GM19395 (cell line): ENCODE measurements at regions not wholly inside any gene's neighbourhood (a gene's known extent, or its start where the extent isn't known, plus 50 kb on each side); places are given as distances from the start of the nearest gene placed in this dataset.

Source experiments
- ATAC-seq: cut with Tn5 transposase; IDR thresholded peaks from one replicate; pipeline ENCODE4 v1.9.1; 2021; ENCODE audit warnings: mild to moderate bottlenecking, moderate library complexity; ENCODE audit not compliant: unreplicated experiment

DNA sequence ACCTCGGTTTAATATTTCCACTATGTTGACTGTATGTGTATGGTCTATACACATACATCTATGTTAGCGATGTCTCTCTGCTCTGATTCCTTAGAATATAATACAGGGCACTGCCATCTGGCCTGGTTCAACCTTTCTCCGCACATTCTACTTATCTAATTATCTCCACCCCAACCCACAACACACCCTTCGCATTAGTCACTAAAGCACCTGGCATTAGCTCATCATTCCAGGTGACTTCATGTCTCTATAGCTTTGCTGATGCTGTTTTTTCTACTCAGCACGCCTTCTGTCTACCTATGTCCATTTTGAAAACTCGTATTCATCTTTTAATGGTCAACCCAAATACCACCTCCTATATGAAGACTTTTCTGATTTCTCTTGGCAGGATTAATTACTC is 425.2 kb upstream of the RASGEF1B start:
- no peak for ATAC-seq

DNA sequence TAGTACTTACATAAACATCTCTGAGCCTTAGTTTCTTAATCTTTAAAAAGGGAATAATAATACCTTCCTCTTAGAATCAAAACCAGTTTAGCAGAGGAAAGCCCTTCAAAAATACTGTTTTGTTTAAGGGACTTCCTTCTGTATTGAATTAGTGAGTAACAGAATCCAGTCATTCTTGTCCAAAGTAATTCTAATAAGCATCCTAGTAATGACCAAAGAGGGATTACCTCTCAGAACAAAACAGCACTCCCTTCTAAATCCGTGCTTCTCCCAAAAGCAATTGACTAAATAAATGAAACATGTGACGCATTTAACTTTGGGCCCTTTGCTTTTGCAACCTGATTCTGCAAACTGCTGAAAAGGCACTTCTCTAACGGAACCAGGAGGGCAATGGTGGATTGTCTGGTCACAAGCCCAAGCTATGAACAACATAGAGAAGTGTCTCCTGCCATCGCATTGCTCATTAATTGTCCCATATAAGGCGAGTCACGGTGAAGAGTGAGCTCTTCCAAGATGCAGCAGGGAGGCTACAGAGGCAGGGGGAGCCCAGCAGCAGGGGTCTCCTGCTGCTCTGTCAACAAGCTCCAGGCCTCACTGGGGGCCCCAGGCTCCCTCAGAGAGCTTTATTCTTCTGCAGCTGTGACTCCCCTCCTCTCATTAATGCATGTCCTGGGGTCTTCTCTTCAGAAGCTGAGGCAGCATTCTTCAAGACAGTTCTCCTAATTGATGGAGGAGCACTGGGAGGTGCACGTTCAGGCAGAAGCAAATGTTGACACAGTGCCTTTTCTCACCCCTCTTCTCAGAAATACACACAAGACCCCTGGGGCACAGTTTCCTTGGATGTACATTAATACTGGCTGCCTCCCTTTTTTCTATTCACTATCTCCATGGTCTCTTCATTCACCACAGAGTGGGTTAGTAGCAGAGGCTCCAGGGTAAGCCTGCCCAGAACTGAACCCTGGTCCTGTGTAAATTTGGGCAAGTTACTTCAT is 419.6 kb upstream of the RASGEF1B start:
- ATAC-seq: no peak

DNA sequence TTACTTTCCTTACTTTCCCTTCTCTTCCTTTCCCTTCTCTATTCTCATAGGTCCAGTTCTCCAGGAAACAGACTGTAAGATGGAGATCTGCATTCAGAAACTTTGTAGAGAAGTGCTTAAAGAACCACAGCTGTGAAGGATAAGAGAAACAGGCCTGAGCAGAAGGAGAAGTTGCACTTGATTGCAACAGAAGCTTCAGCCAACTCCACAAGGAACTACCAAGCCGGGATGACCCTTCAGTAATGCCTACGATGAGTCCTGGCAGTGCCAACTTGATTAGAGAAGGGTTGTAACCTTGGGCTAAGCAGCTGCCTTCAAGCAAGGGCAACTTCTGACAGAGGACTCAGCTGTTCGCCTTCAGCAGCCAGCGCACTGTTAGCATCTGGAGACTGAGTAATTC is 413.3 kb upstream of the RASGEF1B start:
- no peak for ATAC-seq

DNA sequence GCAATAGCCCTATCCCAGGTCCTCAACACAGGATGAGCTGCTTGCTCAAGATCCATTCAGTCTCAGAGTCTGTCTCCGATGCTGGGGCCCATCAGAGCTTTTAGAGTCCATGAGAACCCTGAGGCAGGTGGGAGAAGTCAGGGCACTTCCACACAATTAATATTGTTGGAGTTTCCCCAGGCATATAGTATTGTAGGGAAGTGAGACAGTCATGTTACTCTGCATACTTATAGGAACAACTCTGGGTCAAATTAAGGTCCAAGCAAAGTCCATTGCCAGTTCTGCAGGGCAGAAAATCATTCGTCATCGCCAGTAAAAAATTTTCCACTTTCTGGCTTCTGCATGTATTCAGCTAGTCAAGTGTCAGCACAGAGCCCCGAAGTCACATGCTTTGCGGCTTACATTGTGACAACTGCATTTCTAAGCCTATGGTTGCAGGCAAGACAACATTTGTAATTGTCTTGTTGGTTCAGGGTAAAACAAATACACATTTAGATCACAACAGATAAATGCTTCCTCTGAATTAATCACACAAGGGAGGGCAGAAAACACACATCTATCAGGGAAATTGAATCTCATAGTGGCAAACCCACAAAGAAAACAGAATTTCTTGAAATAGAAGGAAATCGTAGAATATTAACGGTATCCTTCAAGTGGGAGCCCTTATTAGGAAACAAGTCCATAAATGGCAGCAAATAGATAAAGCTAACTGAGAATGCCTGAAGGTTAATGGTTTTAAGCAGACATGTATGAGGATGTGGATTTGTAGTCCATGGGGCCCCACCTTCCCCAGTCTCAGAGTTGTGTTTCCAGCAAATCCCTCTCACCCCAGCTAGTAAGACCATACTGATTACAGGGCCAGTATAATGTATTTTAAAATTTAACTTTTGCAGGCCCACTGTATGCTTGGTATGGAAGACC is 412.1 kb upstream of the RASGEF1B start:
- no peak for ATAC-seq

DNA sequence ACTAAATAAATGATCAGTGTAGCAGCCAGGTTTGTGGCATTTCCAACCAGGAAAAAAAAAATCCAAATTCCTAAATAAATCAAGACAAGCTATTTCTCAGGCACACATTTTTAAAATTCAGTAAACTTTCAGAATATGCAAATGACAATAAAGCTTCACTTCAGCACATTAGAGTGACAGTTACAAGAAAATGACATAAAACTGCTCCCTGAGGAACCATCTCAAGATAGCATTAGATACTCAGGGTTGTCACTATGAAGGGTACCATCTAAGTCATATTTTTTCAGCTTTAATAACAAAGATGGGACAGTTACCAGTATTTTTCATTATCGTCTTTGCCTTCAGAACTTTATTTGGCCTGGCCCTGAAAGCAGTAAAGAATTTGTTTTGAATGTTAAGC is 411.3 kb upstream of the RASGEF1B start:
- ATAC-seq: no peak

DNA sequence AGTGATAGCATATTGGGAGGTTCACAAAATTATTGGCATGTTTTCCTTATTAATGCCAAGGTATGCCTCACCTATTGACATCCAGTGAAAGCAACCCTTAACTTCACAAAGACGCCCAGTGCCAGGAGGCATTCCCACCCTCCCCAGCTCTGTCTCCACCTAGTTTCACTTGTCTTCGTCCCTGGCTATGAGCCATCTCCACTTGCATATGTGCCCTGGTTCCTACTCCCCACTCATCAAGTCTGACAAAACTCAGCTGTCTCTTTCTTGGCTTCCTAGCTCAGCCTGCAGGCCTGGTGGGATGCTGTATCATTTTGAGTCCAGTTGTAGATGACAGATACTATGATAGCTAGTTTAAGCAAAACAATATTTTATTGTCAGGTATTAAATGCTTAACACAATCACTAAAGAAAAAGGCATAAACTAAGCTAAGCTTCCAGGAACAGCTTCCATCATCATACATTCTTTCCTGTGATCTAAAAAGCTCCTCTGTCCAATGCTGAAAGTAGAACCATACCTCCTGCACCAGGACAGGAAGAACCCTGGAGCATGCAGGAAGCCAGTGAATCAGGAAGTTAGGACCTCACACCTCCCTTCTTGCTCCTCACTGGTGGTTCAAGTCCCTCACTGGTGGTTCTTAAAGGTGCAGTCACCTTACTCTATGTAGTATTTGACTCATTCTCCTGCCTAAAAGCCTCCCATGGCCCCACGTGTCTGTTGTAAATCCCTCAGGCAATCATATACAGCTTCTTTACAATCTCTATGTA is 410.3 kb upstream of the RASGEF1B start:
- ATAC-seq: no peak

DNA sequence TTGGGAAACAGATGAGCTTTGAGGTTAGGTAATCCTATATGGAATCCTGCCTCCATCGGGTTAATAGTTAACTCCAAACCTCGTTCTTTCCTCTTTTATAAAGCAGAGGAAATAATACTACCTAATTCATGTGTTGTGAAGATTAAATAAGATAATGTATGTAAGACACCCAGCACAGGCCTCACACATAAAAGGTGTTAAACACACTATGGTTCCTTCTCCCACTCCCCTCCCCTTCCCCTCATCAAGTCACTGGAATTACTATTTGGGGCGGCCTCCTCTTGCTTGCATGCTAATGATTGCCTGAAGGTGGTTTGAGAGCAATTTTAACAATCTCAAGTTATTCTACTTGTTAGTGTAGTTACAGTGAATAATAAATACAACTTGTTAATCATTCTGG is 404.4 kb upstream of the RASGEF1B start:
- ATAC-seq: no peak

DNA sequence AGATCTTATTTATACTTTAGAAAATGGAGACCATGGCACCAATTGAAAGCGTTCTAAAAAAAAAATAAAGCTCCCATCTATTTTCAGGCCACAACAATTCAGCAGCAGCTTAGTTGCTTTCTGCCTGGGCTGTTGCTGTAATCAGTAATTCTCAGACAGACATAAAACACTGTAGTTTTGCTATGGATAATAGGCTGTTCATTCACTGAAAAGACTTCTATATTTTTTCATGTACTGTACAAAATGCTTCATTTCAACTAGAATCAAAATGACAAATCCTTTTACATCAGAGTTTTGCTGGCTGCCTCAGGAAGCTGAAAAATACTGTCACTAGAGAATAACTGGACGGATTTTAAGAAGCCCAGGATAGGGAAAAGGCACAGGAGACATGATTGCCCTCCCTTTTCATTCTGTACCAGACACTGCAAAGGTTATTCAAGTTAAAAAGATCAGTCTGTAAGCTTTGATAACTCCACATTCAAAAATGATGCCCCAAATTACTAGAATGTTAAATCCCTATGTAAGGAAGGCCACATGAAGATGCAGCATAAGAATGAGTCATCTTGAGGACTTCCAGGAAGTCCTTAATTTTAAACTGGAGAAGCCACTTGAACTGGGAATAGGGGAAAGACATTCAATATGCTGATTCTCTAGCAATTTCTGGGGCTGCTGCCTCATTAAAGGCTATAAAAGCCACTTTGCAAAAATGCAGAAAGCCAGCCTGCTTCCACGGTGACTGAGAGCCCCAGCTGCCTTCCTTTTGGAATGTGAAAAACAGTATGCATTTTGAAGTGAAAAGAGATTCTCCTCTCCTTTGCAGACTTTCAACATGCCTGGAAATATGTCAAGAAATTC is 403.2 kb upstream of the RASGEF1B start:
- no peak for ATAC-seq

DNA sequence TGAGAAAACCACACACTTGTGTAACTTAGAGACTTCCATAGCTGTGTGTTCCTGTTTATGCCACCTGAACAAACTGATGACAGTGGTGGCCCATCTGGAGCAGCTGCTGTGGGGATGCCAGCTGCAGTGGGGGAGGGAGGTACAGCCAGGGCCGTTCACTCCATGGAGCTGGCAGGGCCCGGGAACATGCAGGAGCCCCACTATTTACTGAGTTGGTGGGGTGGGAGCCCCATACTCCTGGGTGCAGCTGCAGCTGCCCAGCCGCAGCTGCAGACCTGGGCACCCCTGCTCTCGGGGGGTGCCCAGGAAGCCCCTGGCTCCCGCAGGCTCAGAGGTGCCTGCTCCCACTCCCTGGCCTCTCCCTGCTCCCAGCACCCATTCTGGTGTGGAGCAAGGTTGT is 398.6 kb upstream of the RASGEF1B start:
- ATAC-seq: no peak

DNA sequence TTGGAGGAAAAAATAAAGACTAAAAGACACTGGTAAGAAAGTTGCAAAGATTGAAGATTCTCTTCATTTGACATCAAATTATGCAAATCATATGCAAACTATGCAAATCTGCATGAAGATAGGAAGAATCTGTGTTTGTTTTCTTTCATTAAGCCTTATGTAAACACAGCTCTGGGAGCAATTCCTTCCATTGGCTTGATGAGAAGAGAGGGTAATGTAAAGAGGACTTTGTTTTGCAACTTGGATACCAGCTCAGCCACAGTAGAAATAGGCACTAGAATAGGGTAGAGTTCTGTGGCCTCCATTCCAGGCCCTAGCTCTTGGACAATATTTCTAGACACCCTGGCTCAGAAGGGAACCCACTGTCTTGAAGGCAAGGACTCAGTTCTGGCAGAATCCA is 388.4 kb upstream of the RASGEF1B start:
- no peak for ATAC-seq

DNA sequence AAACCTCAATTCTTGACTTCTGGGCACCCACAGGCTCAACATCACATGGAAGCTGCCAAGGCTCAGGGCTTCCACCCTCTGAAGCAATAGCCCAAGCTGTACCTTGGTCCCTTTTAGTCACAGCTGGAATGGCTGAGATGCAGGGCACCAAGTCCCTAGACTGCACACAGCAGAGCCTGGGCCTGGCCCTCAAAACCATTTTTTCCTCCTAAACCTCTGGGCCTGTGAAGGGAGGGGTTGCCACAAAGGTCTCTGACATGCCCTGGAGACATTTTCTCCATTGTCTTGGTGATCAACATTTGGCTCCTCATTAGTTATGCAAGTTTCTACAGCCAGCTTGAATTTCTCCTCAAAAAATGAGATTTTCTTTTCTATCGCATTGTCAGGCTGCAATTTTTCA is 382.7 kb upstream of the RASGEF1B start:
- no peak for ATAC-seq

DNA sequence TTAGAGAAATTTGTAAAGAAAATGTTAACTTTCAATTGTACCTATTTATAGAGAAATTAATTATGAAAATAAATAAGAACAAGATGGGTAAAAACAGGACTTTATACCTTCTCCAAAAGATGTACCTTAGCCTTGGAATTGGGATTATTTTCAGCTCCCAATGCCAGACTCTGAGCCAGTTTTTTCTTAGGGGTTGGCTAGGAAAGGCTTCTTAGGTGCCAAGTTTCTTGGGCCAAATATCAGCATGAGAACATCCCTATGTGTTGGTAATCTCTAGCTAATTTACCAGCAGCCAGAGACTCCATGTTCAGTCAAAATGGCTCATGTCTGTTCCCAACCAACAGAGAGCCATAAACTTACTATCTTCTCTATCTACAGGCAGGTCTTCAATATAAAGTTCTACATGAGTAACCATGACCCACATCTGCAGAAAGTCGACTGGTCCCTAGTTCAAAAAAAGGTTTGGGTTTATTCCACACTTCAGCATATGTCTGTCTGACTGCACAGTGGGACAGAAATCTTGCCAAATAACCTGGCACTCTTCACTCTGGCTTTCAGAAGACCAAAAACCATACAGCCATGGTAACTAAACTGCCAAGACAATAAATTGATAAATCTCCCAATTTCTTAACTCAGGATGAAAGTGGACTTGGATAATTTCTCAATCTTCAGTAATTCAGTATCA is 380.5 kb upstream of the RASGEF1B start:
- no peak for ATAC-seq

DNA sequence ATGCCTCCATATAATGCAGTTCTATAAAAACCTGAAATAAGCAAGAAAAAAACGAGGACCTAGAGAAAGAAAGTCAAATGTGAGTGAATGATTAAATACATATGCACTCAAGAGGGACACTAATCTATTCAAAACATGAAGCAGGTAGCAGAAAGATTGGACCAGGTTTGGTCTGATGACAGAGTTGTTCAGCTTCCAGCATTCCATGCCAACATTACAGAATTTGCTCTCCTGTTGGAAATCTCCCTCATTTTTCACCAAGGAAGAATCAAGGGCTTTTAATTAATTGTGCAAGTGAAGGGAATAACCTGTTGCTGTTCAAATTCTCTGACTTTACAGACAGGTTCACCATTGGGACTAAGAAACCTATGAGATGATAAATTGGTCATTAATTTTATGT is 379.0 kb upstream of the RASGEF1B start:
- no peak for ATAC-seq

DNA sequence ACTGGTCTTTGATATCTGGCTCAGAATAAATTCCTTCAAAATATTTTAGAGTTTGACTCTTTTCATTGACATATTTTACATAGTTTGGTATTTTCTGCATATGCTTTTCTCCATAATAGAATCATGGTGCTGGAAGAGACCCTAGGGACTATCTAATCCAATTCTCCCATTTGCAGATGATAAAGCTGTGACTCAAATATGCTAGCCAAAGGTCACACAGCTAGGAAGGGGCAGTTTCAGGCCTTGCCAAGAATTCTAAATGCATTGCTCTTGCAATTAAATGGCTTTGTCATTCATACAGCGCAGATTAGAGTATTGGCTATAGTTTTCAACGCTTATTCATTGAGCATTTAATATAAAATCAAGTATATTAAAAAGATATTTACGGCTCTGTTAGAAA is 374.1 kb upstream of the RASGEF1B start:
- no peak for ATAC-seq

DNA sequence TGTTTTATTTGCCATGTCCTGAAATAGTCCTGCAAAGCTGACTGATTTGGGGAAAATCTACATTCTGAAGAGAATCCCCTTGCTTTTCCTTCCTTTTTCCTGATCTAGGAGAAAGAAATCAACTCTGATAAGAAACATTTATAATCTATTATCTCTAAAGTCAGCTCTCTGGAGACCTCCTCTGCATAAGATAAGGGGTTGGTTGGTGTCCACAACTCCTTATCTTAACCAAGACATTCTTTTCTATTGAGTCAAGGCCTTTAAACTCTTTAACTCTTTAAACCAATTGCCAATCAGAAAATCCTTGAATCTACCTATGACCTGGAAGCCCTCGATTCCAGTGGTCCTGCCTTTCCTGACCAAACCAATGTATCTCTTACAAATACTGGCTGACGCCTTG is 373.6 kb upstream of the RASGEF1B start:
- ATAC-seq: no peak

DNA sequence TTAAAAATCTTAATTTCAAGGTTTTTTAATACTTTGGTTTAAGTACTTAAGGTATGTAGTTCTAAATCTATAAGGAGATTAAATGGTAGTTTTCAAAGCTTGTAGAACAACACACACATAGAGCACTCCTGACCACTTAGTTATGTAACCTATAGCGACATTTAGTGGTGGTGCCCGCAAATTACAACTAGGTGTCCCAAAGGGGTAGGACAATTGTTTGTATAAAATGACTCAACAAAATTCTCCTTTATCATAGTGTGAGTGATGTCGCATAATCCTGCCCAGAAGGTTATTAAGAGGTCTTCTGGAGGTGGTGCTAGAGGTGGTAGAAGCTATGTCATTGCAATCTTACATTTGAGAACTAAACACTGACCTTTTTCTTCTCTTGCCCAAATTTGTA is 373.0 kb upstream of the RASGEF1B start:
- peak; percentile 89 for ATAC-seq

DNA sequence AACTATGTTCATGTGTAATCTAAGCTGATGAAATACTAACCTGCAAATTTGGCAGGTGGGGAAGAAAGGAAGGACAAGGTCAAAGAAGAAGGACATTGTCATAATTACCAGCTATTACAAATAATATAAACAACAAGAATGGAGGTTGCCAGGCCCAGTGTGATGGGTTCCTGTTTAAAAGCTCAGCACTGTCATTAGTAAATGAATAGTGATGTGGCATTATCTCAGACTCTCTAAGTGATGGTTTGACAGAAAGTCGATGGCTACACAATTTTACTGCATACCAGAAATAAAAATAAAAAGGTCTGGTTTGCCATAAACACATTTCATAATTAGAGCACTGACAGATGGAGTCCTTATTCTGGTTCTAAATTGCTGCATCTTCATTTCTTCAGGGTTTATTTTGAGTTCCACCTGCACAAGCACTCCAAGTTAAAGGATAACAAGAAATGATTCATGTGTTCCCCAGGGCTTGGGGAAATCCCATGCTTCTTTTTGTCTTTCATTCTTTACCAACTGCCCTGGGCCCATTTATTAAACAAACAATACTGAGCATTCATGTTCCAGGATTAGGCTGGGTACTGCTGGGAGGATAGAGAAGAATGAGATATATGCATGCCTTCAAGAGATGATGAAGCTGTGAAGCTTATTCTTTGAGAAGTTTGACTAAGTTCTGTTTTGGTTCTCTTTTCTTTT is 367.8 kb upstream of the RASGEF1B start:
- ATAC-seq: no peak

DNA sequence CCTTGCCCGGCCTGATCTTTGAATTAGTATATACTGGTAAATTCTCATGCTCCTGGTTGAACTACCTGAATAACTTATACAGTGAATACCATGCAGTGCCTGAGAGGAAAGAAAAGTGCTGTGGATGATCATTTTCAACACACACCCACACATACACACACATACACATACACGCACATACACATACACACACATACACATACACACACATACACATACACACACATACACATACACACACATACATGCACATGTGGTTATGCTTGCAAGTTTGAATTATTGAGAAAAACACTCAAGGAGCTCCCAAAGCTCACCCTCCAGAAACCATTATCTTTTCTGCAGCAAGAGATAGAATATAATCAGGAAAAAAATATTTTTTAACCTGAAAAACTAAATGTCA is 366.9 kb upstream of the RASGEF1B start:
- ATAC-seq: no peak

DNA sequence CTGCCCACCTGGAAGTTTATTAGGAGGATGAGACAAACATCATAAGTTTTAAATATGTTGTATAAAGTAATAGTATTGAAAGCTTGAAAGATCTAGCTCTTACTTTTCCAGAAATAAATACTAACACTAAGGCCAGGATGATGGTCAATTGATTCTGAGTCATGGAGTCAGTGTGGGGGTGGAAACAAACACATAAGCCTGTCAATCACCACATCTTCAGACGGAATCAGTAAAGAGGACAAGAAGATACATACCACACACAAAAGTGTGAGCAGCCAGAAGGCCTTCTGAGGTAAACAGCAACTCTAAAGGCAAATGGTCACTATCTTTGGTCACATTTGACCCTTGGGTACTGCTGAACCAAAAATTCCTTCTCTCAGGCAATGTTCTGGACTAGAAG is 365.0 kb upstream of the RASGEF1B start:
- no peak for ATAC-seq
